HG03439 (cell line): ENCODE measurements at regions not wholly inside any gene's neighbourhood (a gene's known extent, or its start where the extent isn't known, plus 50 kb on each side); places are given as distances from the start of the nearest gene placed in this dataset.

Source experiments
- ATAC-seq: cut with Tn5 transposase; IDR thresholded peaks from one replicate; pipeline ENCODE4 v1.9.1; 2021; ENCODE audit warnings: mild to moderate bottlenecking, moderate library complexity; ENCODE audit not compliant: unreplicated experiment

DNA sequence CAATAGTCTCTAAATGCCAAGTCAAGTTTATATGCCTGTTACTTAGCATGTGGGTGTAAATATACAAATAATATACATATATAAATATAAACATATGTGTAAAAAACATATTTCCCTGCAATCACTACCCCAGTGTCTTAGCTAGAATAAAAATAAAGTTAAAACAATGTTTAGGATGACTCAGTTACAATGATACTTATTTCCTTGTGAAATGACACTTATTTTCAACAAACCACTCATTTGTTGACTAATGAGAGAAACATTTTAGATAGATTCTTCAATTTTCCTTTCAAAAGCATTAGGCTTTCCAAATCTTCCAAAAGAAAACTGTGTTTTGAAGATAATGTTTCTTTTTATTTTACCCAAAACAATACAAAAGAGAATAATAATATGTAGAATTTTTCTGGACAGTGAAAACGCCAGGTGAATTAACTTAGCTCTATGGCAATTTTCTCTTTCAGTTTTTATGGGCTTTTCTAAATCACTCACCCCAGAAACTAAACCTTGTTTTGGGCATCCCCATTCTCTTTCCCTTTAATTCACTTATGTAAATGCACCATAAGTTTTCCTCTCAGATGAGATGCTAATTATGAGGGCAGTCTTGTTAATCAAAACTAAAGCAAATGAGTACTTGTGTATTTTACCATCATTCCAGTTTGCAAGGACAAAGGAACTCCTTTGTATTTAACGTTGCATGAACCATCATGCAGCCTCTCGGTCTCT, 465.9 kb downstream of the BCAT1 start:
- no peak for ATAC-seq

GRCh38 chr12:24482044-24482443, 466.9 kb downstream of the BCAT1 start:
- ATAC-seq: no peak

- ATAC-seq: no peak
Observed at GRCh38 chr12:24480766-24481449, 468.0 kb downstream of the BCAT1 start.

DNA sequence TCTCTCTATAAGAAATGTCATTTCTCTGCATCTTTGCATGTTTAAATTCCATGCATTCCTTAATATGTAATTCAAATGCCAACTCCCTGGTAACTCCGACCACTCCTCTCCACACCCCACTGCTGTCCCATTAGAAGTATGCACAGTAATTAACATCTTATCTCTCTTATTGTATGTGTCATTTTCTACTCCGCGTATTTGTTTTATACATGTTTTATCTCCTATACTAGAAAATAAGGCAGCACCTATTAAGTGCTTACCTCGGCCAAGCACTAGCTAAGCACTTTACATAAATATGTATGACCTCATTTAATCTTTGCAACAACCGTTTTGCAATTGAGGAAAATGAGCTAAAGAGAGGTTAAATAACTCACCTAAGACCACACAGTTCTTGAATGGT, 469.8 kb downstream of the BCAT1 start:
- ATAC-seq: no peak

- no peak for ATAC-seq
Observed at GRCh38 chr12:24478254-24478653, 470.6 kb downstream of the BCAT1 start.

GRCh38 chr12:24476310-24476709, 472.6 kb downstream of the BCAT1 start:
- no peak for ATAC-seq

DNA sequence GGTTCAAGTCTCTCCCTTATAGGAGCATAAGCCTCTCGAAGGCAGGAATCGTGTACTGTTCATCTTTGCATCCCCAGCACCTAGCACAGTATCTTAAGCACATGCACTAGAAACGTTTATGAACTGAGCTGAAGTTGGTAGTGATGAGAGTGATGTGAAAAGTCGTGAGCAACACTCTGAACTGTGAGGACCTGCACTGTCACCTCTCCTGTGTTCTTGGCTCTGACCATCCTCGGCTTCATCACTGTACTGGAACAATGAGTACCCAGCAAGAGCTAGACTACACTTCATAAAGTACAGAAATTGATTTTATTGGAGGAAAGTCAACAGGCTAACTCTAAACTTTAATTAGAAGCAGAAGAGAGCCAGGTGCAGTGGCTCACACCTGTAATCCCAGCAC, 473.6 kb downstream of the BCAT1 start:
- no peak for ATAC-seq

- no peak for ATAC-seq
Observed at GRCh38 chr12:24473097-24473496, 475.8 kb downstream of the BCAT1 start.

- ATAC-seq: no peak
Observed at GRCh38 chr12:24470050-24470449, 478.9 kb downstream of the BCAT1 start.

DNA sequence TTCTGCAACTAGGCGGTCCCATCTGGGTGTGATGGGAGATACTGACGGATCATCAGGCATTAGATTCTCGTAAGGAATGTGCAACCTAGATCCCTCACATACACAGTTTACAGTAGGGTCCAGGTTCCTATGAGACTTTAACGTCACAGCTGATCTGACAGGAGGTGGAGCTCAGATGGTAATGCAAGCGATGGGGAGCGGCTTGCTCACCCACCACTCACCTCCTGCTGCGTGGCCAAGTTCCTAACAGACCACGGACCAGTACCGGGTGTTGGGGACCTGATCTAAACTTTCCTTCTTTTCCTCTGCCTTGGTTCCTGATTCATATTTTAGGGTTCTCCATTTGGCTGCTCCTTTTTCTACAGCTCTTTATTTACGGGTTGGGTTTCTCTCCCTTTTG, 479.8 kb downstream of the BCAT1 start:
- no peak for ATAC-seq

- no peak for ATAC-seq
Observed at GRCh38 chr12:24467226-24467625, 481.7 kb downstream of the BCAT1 start.

DNA sequence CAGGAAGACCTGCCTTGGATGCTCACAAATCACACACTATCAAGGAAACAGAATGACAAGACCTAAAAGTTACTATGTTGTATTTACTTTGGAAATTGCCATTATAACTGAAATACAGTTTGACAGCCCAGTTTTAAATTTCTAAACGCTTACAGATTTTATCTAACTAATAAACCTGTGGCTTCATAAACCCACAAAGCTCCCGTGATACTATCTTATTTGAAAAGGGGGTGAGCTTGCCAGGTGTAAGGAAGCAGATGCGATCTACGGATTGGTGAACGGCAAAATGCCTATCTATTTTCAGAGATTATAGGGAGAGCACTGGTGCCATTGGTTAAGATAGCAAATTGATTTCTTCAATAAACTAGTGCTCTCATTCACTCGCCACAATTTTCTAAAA, 485.5 kb downstream of the BCAT1 start:
- ATAC-seq: no peak

DNA sequence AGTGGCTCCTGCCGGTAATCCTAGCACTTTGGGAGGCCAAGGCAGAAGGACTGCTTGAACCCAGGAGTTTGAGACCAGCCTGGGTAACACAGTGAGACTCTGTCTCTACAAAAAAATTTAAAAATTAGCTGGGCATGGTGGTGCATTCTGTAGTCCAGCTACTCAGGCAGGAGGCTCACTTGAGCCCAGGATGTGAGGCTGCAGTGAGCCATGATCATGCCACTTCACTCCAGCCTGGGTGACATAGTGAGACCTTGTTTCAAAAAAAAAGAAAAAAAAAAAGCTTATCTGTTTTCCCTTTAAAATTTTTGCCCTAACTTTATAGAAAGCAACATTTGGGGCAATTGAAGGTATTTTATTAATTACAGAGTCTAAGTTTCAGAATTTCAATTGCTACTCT, 486.0 kb downstream of the BCAT1 start:
- ATAC-seq: no peak

DNA sequence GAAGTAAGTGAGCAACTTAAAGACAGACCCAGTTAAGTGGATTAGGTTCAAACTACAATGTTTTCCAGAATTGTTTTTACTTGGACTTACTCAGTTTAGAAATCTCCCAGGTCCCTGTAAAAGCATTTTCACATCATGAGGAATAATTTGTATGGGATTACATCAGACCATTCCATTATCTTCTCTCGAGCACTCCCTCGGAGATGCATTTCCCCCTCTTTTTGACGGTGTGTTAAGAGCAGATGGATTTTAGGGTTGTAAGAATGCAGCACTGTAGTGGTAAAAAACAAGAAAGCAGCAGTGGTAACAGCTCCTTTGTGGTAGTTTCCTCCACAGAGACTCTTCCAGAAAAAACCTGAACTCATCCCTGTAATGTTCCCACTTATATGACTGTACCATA, 488.4 kb downstream of the BCAT1 start:
- no peak for ATAC-seq

GRCh38 chr12:24460099-24460498, 488.8 kb downstream of the BCAT1 start:
- no peak for ATAC-seq

GRCh38 chr12:24455811-24456210, 493.1 kb downstream of the BCAT1 start:
- ATAC-seq: no peak

DNA sequence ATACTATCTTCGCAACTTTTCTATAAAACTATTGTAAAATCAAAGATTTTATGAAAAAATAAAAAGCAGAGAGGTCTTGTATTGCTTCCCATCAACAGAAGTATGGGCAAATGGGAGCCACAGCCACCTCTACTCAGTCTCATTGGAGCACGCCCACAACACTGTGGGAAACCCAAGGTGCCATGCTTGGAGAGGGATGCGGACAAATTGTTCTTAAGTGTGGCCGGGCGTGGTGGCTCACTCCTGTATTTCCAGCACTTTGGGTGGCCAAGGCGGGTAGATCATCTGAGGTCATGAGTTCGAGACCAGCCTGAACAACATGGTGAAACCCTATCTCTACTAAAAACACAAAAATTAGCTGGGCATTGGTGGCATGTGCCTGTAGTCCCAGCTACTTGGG, 498.2 kb upstream of the SOX5 start:
- no peak for ATAC-seq

DNA sequence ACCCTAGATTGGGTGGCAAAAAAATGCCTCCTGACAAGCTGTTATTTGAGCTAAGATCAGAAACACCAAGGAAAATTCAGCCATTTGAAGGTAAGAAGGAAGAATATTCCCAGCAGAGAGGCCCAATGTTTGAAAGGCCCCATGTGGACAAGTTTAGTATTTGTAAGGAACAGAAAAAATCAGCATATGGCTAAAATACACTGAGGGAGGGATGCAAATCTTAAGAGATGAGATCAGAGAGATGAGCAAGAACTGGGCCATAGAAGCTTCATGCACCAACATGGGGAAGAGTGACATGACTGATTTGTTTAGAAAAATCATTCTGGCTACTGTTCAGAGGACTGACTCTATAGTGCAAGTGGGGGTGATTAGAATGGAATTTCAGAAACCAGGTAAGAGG, 496.8 kb upstream of the SOX5 start:
- ATAC-seq: no peak

GRCh38 chr12:24444634-24445033, 495.2 kb upstream of the SOX5 start:
- ATAC-seq: no peak

- ATAC-seq: no peak
Observed at GRCh38 chr12:24441458-24441857, 492.0 kb upstream of the SOX5 start.

DNA sequence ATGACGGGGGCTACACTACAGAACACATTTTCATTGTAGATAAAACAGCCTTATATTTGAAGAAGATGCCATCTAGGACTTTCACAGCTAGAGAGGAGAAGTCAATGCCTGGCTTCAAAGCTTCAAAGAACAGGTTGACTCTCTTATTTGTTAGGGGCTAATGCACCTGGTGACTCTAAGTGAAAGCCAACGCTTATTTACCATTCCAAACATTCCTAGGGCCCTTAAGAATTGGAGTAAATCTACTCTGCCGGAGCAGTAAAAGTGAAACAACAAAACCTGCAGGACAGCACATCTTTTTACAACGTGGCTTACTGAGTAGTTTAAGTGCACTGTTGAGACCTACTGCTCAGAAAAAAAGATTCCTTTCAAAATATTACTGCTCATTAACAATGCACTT, 487.2 kb upstream of the SOX5 start:
- ATAC-seq: no peak

DNA sequence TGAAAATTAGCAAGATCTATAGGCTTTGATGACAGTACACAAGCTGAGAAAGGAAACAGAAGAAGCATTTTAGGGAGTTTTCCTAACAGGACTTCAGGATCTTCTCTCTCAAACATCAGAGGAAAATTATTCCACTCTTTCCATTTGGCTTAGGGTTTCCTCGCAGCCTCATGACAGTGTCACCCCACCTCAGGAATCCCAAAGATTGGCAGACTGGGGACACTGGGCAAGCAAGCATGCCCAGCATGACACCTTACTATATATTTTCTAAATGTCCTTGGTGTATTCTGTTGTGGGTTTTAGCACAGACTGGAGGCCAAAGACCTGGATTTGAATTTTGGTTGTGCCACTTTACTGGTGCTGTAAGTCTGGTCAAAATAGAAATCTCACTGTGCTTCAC, 482.4 kb upstream of the SOX5 start:
- no peak for ATAC-seq

GRCh38 chr12:24427776-24428175, 478.3 kb upstream of the SOX5 start:
- no peak for ATAC-seq
